ENCODE measurements at regions not wholly inside any gene's neighbourhood (a gene's known extent, or its start where the extent isn't known, plus 50 kb on each side); places are given as distances from the start of the nearest gene placed in this dataset.

DNA sequence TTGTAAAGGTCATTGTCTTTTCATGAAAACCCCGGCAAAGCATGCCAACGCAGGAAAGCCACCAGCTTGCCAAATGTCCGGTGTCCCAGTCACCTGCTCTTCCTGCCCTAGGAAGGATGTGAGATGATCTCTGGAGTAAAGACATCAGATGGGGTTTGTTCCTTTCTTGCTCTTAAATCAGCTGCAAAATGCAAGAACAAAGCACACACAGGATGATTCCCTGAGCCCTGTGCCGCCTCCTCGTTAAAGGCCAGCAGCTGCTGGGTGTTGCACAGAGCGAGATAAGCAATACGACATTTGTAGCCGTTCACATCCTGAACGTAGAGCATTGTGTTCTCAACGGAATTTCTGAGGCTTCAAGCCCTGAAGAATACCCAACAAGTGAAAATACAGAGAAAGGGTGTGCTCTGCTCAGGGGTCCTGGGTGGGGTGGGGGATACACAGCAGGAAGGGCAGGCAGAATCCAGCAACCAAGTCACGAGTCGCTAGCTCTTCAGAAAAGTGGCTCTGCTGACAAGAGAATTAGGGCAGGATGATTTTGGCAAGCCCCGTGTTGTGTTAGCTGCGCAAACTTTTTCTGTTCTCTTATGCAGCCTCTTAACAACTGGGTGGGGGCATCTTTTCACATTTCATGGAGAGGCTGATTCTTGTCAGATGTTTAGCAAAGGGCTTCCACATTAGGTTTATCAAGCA is 229.2 kb upstream of the MAP3K1 start:
- no peak for DNase-seq

DNA sequence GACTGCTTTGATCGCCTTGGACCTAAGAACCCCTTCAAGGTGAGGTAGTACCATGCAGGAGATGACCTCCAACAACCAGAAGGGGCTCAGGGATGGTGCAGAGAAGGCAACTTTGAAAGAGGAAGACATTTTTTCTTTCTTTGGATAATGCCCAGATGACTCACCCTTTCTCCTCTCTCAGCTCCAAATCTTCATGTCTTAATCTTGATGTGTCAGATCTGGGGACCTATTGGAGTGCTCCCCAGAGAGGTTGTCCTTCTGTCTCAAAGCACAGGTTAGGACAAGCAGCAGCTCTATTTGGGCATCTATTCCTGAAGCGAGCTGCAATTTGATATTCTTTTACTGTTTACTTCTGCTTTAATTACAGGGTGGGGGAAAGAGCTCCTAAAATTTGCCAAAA is 229.9 kb upstream of the MAP3K1 start:
- no peak for DNase-seq

DNA sequence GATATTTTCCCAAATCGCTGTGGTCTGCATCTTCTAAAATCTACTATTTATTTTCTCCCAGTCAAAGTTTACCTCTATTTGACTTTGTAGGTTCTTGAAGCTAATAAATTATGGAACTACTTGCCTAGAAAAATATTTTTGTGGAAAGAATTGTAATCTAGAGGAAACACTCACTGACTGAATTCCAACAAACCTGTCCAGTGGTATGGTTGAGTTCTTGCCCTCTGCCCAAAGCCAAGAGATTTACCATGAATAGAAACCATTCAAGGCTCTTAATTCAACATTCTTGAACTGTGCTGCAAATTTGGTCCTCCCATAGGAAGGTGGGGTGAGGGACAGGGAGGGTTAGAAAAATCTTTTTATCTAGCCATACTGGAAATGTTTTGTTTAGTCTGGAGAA is 233.9 kb upstream of the MAP3K1 start:
- no peak for DNase-seq

DNA sequence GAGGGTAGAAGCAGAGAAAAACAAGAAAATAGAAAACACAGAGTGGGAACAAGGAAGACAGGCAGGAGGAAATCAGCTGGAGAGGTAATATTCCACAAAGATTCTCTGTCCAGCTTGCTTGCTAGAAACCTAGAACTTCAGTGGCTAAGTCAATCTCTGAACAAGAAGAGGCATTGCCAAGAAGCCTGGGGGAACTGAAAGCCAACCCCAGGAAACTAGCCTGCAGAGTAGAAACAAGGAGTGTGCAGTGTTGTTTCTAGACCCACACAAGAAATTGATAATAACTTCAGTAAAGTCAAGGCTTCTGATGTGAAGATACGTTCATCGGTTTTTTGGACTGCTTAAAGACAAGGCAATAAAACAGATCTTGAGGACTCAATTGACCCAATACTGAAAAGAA is 234.5 kb upstream of the MAP3K1 start:
- no peak for DNase-seq

DNA sequence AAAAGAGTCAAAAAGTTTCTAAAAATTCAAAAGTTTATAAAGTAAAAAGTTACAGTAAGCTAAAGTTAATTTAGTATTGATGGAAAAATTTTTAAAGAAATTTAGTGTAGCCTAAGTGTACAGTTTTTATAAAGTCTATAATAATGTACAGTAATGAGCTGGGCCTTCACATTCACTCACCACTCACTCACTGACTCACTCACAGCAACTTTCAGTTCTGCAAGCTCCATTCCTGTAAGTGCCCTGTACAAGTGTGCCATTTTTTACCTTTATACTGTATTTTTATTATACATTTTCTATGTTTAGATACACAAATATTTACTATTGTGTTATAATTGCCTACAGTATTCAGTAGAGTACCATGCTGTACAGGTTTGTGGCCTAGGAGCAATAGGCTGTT is 239.5 kb upstream of the MAP3K1 start:
- DNase-seq: no peak

DNA sequence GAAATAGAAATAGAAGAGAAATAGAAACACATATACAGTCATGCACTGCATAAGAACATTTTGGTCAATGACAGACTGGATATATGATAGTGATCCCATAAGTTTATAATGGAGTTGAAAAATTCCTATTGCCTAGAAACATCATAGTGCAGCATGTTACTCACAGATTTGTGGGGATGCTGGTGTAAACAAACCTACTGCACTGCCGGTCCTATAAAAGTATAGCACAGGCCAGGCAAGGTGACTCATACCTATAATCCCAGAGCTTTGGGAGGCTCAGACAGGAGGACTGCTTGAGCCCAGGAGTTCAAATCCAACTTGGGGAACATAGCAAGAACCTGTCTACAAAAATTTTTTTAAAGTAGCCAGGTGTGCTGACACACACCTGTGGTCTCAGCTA is 240.6 kb upstream of the MAP3K1 start:
- DNase-seq: no peak

DNA sequence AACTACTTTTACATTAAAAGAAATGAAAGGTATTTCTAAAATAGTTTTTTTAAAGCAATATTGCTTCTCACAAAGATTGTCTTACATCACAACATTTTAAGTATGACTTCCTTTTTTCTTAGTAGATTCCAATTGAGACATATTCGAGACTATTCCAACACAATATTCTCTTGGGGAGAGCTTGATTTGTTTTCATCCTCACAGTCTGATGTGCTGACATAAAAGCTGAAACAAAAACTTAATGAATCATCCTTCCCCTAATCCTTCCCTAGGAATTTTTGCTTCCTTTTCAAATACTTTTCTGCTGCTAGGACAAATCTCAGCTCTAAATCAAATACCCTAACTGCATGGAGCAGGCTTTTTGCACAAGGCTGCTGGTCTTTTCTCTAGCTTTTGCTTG is 245.8 kb upstream of the MAP3K1 start:
- DNase-seq: no peak

DNA sequence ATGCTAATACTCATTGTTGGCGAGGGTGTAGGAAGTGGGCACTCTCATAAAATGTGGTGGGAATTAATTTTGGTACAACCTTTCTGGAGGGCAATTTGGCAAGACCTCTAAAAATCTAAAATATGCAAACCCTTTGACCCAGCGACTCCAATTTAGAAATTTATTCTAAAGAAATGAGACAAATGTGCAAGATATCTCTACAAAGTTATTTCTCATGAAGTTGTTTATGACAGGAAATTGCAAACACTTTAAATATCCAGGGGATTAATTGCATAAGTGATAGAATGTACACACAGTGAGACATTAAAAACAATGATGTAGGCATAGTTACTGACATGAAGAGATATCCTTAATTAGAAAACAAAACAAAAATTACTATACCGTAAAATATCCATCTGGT is 246.3 kb upstream of the MAP3K1 start:
- DNase-seq: no peak

DNA sequence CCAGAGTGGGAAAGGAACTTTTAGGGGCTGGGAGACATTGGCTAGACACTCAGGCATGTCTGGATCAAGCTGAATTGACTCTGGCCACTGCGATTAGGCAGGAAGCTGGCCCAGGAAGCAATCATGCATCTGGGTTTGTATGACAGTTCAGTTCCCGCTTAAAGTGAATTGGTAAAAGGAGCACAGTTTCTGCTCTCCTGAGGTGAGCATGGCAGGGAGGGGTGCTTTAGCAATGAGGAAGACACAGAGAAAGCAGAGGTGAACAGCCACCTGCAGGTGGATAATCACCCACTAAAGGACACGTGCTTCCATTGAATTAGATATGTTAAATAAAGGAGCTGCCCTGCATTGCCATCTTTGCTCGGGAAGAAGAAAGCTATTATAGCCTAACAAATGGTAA is 248.1 kb upstream of the MAP3K1 start:
- no peak for DNase-seq

DNA sequence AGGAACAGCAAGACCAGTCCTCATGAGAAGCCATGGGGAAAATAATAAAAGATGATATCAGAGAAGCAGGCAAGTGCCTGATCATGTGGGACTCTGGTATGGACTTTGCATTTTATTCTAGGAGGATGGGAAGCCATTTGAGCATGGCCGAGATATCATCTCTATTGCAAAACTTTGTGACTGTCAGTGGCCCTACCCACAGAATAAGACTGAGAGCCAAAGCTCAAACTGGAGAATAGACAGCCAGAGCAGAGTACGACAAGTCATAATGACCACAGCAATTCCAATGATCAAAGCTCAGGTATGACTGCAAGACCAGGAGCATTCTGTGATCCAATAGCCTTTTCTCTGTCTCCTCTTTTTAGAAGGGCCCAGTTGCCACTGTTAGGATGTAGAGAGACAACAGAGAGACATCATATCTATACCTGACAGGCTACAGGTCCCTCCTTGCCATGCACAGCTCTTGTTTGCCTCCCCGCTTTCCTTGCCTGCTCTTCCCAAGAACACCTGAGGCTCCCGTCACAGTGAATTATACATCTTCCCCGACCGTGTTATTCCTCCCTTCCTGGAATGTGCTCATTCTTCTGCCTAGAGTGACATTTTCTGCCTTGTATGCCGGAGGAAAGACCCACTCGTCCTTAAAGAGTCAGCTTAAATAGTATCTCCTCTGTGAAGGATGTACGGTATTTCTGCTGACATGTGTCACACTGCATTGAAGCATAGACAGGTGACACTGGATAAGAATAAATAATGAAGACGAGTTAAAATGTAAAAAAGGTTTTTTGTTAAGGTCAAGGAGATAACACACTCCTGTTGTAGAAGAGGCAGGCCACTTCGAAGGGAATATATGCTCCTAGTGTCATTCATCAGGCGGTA is 248.7 kb upstream of the MAP3K1 start:
- DNase-seq: no peak

DNA sequence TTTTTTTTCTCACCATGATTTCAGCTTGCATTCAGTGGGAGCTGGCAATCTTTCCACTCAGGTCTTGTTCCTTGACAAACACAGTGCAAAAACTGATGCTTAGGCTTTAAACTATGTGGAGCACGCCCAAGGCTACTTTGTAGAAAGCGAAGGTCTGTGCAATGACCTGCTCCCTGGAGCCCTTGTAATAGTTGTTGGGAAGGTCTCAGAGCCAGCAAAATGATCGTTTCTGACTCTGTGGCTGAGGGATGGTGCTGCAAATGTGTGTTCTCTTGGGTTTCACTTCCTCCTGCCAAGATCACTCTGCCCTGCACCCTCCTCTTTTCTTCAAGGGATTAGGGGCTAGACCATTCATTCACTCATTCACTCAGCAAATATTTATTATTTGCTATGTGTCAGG is 249.7 kb upstream of the MAP3K1 start:
- no peak for DNase-seq

DNA sequence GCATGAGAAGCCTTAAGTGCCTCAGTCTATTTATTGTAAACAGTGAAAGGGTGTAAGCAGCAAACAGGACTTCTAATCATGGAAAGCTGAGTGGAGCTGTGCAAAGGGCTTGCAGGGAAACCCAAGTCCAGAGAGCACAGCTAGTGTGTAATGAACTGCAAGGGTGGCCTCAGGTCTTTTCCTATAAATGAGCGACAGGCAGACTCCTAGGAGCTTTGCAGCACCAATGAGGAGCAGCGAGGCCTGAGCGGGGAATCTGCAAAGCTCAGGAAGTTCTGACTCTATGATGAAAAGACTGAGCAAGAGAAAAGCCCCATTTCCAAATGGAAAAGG is 250.1 kb upstream of the MAP3K1 start:
- no peak for DNase-seq

DNA sequence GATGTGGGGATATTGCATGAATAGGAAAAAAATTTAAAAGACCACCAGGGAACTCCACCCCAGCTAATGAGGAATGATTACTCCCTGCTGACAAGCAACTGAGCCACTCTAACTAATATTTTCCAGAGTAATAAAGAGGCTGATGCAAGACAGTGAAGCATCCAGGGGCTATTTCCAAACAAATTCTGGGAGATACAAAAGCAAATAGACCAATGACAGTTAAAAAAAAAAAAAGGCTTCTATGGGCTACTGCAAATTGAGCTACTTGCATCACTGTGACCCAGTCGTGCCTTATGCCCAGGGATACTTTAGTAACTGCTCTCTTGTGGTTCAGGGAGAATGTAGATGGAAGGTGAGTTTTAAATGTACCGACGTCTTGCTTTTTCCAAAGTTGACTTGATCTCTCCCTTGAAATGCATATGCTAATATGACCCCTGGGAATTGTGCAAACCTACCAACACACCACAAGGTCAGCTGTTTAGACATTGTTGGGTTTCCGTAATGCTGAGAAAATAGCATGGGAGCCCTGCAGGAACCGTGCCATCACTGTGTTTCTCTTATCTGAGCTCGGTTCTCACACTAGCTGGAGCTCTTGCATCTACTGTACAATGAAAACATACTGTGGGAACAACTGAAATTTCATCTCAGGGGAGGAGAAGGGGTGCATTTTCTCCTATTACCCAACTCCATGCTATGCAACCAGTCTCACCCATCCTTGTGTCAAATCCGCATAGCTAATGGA is 250.6 kb upstream of the MAP3K1 start:
- no peak for DNase-seq

DNA sequence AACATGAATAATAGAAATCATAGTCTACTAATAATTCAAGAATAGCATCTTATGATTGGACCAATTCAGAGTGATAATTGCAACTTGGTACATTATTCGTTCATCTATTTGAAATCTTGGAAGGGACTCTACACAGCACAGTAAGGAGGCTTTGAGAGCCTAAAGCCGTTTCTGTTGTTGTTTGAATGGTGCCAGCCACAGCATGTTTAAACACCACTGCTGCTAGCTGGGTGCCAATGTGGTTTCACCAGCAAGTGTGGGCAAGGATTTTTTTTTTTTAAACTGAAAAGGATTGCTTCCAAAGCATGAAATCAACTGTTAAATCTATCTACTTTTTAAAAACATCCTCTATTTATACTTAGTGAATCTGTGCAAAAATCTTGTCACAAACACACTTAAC is 253.9 kb upstream of the MAP3K1 start:
- DNase-seq: no peak

DNA sequence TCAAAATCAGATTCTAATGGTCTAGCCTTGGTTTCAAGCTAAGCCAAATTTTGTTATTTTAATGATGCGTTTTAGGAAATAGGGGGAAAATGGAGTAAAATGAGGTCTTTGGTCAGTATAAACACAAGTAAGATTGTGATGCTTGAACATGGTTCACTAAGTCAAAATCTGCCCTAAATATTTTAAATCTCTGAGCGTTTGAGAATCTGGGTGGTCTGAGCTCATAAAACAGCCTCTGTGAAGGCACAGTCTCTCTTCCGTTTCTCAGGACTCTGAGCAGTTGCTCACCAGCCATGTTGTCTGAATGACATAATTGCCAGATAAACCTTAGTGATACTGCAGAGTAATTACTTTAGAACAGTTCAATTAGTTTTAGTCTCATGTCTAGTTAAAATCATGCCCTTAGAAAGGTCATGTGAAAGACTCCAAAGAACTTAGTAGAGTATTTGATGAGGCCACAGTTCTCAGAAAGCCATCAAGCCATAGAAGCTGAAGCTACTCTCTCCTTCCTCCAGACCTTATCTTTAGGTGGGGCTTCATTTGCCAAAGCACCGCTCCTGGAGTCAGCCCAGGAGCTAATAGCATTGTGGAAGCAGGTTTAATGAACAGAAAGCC is 257.1 kb upstream of the MAP3K1 start:
- no peak for DNase-seq

DNA sequence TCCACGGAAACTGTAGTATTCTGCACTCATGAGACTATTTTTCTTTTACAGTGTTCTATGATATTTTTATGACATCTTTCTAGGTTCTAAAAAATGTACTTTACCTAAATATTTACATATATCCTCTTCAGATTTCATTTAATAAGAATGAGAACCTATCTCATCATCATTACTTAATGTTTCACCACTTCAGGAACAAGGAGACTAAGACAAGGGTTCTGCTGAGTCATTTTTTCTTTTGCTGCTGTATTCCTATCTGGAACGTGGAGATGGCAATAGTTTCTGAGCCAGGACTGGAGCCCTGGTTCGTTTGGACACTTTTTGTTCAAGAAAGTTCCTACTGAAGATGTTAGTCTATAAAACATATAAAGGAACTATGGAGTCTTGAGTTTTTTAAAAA is 258.2 kb upstream of the MAP3K1 start:
- no peak for DNase-seq

DNA sequence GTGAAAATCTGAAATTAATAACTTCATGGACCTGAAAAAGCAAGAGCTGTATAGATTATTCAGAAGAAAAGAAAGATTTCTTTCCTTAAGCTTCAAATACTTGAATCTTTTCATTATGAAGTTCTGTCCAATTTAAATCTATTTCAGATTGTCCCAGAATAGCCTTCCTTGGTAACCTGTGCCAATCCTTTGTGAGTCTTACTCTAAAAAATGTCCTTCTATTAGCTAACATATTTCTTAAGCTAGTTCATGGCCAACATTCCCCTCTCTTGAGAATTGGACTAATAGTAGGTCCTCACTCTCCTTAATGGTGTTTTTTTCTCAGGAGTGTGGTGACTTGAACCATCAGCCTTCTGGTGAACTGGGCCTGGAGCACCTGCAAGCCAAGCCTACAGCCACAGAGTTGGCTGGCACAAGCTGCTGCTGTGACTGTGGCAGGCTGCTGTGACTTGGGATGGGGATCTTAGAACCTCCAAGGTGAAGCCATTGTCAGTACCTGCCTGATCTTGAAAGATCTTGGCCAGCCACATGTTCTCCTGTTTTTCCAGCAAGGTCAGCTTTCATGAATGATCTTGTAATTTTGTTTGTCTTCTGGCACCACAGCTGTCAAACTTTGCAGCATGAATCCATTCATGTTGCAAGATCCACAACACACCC is 262.6 kb upstream of the MAP3K1 start:
- DNase-seq: no peak

DNA sequence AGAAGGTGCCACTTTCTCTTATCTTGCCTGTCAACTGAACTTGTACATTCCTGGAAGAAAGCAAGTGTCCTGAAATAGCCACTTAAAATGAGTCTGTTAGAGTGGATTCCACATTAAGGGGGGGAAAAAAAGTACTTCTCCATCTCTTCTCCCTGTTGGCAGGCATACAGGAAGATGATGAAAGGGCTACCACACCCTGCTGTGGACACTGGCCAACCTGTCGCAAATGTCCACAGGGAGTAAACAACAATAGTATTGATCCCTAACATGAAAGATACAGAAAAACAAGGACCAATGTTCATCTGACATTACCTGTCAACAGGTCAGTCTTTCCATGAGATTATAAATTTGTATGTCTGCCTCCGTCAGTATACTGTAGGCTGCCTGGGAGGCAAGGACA is 265.1 kb upstream of the MAP3K1 start:
- DNase-seq: no peak

DNA sequence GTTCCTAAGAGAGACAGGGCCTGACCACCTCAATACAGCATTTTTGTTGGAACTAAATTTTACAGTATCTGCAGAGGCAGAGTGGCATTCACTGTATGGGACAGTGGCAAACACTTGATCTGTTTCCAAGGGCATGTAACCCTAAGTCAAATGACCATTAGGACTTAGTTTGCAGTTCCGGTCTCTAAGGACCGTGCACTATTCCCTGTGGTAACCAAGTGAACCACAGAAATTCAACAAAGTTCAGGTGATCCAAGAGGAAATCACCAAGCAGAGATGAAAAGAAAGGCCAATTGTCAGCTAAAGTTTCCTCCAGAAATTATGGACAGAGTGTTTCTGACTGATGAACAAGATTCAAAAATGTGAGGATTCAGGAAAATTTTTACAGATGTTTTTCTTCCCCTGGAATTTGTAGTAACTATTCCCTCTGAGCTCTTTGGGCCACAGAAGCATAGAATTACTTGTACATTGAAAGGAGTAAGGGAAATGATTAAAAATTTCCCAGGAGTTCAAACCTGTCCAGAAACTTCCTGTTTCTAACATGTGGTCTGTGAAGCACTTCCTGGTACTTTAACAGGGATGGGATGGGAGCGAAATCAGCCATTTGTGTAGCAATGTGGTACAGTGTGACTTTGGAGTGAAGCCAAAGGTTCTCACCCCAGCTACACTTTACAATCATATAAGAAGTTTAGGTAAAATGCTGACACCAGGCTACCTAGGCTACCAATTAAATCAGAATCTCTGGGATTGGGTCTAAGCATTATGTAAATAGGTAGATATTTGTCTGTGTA is 266.1 kb upstream of the MAP3K1 start:
- DNase-seq: no peak

DNA sequence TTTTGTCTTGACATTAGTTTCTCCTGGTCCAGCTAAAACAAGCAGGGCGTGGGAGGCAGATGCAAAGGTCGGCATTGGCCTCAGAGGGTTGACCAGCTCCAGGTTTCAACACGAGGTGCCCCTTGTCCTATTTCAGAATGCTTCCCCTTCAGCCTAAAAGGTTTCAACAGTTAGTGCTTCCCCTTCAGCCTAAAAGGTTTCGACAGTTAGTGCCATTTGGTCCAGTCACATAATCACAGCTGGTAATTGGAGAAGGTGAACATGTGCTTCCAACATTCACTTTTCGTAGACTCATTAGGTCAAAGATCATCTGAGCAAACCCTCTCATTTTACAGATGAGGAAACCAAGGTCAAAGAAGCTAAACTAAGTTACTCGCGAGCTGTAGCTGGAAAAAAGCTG is 270.3 kb upstream of the MAP3K1 start:
- DNase-seq: no peak

DNA sequence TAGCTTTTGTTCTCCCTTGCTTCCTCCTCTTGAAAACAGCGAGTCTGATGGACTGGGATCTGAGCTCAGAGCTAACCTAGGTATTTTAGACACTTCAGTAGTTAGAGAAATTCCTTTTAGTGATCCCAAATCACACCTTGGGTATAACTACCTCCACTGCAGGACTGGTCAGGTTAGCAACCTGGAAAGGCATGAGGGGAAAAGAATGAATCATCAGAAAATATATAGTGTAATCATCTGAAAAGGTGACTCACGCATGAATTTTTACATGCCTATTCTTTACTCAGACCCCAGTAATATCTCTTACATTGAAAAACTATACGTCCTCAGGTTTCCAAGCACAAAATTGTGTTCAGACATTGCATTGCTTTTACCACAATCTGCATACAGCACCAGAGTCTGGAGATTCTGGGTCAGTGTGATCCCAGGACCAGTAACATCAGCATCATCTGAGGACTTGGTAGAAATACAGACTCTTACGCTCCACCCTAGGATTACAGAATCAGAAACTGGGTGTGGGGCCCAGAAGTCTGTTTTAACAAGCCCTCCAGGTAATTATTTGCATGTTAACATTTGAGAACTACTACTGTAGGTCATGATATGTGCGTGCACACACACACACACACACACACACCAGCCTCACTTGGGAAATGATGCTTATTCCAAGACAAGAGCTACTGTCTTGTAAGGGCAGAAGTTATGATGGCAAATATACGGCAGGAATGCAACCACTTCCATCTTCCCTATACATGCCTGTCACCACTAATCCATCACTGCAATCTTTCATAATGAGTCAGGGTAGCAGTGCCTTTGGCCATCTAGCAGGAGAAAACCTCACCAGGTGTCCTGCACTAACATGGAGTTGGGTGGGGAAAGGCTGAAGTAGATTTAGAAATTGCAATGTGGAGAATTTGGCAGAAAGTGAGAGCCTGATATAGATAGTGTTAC is 271.6 kb upstream of the MAP3K1 start:
- DNase-seq: no peak
